HG03575 (cell line): ENCODE measurements at regions not wholly inside any gene's neighbourhood (a gene's known extent, or its start where the extent isn't known, plus 50 kb on each side); places are given as distances from the start of the nearest gene placed in this dataset.
"Not testable (repeated sequence)": the region's sequence is repeated elsewhere in the genome, so short reads cannot be mapped to it uniquely, and the experiment has no call there.

Experiments
- ATAC-seq: cut with Tn5 transposase; IDR thresholded peaks from one replicate; pipeline ENCODE4 v1.9.1; 2021; ENCODE audit not compliant: unreplicated experiment, insufficient number of reproducible peaks, low FRiP score; ENCODE audit errors: extremely low read depth

GRCh38 chr6:152811785-152812184 lies 61.2 kb downstream of the VIP start:
- ATAC-seq, result no peak

DNA sequence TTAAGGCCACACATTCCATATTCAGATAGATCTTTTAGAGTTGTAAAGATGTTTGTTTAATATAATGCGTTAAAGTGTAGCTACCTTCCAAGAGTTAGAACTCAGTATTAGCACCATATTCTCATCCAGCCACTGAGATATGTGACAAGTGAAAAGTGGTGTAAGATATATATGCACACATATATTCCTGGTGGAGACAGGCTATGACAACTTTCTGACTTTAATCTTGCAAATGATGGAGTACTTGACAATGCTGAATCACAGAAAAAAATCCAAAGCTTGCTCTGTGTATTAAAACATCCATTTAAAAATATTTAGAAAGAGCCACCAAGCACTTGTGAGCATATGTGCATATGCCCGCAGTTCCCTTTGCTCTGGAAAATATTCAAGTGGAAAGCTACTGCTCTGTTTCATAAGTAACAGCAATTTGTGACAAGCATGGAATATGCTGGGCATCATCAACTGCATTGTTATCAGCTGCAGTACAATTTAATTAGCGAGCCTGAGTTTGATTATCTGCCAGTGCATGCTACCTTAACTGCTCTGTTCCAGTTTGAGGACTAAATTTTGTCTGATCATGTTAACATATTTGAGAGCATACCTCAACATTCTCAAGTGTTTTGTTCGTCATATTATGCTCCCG lies 64.8 kb downstream of the VIP start:
- ATAC-seq, result no peak

DNA sequence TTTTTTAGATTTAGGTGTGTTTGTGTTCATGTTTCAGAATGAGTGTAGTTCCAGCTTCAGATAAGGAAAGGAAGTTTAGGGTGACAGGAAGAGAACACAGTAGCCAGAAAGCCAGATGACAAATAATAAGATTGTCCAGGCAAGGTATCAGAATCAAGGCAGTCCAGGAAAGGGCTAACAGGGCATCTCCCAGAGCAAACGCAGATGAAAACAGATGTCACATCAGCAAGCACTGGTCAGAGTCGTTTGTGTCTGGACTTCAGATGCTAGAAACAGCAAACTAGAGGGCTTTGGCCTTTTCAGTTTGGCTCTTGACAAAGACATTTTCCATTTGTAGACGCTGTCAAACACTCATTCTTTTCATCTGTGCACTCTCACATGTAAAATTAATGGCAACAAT lies 65.5 kb downstream of the VIP start:
- no peak for ATAC-seq

- no peak for ATAC-seq
Observed at GRCh38 chr6:152821525-152821924, 70.9 kb downstream of the VIP start.

- ATAC-seq, result no peak
Observed at GRCh38 chr6:152824666-152825065, 74.1 kb downstream of the VIP start.

DNA sequence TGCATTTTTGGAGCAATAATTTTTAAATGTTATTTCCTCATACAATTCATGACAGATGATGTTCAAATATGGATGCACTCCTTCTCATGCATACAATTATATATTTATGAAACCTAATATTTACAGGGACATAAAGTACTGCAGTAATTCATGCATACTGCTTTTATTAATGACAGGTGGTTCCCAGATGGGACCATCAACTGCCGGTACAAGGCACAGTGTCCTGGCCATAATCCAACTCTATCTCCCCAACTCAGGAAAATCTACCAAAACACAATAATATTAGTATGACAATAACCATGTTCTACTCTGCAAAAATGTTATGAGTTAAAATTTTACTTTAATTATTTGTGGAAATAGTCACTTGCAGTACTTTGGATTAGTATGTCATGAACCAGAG lies 77.8 kb downstream of the VIP start:
- ATAC-seq, result no peak

DNA sequence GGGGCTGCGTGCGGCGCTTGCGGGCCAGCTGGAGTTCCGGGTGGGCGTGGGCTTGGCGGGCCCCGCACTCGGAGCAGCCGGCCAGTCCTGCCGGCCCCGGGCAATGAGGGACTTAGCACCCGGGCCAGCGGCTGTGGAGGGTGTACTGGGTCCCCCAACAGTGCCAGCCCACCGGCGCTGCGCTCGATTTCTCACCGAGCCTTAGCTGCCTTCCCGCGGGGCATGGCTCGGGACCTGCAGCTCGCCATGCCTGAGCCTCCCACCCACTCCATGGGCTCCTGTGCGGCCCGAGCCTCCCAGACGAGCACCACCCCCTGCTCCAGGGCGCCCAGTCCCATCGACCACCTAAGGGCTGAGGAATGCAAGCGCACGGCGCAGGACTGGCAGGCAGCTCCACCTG lies 83.8 kb downstream of the VIP start:
- ATAC-seq, result not testable (repeated sequence)

DNA sequence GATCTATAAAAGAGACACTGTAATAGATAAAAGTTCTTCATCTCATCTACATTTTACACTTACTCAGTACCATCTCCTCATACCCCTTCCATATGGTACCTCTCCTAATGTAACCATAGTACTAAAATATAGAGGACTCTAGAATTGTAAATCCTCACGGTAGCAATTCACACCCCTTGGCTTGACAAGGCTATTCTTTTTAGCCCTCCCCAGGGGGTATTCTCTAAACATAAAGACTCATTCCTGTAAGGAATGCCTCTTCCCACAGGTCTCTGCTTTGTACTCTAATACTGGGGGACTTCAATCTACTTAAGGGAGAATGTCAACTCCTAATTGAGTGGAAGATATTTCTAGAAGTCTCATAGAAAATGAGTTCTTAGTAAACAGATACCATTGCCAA lies 85.9 kb downstream of the VIP start:
- no peak for ATAC-seq

DNA sequence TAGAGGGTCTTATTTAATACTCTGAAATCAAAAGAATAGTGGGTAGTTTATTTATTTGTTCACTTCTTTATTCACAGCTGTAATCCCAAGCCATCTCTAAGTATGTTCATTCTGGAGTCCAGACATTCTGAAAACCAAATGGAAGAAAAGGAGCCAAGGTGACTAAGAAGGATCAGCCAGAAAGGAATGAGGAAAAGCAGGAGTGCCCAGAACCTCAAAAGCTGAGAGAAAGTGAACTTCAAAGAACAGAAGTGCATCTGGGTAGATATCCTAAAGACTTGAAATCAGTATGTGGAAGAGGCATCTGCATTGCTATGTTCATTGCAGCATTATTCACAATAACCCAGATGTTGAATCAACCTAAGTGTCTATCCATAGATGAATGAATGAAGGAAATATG lies 94.8 kb downstream of the VIP start:
- ATAC-seq, result no peak

- ATAC-seq, result no peak
Observed at GRCh38 chr6:152846825-152847224, 96.2 kb downstream of the VIP start.

DNA sequence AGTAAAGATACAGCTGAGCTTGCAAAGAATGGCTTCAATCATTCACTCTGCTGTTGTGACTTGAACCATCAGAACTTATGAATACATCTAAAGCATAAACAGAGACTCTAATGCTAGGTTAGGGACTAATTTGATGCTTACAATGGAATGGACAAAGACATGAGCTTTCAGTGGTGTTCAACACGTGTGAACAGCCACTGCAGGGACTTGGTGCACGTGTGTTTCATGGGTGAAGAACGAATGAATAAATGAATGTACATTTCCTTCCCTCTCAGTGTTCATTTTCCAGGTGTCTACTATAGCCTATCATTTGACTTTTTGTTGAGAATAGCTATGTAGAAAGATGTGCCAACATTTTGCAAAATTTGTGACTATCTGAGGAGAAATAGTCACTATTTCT lies 98.3 kb downstream of the VIP start:
- no peak for ATAC-seq

DNA sequence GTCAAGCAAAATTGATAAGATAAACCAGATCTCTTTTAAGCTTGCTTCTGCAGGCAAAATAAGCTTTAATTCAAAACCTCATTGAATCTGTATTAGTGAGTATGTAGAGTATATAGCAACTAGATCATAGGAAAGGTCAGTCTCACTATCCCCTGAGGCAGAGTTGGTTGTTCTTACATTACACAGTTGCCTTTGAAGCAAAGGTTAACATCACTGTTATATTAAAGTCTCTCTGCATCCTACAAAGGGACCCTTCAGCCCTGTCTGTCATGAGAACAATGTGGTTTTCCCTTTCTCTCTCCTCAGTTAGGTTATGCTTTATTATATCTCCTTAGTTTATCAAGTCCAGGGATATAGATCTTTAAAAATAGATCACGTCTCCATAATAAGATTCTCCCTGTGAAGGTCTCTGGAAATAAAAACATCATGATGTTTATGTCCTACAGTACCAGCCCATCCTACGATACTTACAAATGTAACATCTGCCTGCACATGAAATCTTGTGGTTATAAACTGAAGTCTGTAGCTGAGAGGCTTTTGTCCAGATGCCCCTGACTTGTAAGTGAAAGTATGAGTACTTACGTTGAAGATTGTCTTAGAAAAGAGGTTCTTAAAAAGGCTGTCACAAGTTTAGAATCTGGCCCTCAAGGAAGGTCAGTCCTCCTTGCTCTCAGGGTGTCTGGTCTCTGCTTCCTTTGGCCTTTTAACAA lies 103.6 kb downstream of the VIP start:
- no peak for ATAC-seq

DNA sequence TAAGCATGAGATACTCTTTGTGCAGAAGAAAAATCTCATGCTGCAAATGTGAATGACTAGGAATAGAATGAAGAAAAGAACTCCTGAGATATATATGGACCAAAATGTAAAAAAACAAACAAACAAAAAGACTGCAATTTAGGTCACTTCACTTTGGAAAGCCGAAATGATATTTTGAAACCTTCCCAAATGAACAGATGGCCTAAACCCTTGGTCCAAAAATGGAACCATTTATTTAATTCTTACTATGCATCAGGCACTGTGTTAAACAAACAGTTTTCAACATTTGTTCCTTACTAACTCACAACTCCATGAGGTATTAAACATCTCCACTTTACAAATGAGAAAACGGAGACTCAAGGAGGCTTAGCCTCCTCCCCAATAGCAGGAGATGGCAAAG lies 107.5 kb downstream of the VIP start:
- no peak for ATAC-seq

DNA sequence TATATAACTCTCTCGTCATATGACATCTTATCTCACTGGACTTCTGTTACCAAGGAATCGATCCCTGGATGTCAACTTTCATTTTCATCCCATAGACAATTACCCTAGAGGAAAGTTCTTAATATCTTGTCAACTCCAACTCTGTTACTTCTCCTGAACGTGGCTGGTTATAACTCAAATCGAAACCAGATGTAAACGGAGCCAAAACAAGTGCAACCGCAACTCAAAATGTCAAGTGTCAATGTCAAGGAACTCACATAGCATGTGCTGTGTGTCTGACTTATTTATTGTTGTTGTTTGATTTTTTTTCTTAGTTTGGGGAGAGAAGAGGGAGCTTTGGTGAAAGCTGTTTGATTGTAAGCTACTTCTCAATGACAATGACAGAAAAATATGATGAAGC lies 108.6 kb downstream of the VIP start:
- ATAC-seq, result no peak

DNA sequence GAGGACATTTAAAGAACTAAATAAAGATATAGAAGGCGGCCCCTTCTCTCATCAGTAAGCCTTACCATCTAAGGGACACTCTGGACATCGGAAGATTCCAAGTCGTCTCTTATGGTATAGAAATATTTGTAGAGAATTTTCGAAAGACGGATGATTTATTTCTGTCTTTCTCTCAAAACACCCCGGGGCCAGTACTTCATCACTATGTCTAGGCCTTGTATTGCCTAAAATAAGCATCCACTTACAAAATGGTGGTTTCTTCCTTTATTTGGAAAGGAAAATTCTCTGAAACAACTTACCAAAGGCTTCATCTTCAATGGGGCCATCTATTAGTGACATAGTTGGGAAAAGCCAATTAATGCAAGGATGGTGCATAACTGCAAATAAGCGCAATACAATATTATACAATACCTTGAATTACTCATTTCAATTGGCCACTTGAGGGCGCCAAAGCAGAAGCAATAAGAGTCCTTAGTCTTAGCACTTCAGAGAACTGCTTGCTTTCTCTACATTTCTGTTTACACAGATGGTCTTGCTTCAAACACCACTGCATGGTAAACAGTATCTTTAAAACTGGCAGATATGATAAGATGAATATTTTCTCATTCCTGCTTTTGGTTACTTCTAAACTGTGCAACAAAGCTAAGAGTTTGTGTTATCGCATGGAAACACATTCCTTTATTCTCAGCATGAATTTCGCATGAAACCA lies 113.2 kb downstream of the VIP start:
- peak; percentile 71 for ATAC-seq

- ATAC-seq, result no peak
Observed at GRCh38 chr6:152874267-152874666, 108.6 kb downstream of the FBXO5 start.

DNA sequence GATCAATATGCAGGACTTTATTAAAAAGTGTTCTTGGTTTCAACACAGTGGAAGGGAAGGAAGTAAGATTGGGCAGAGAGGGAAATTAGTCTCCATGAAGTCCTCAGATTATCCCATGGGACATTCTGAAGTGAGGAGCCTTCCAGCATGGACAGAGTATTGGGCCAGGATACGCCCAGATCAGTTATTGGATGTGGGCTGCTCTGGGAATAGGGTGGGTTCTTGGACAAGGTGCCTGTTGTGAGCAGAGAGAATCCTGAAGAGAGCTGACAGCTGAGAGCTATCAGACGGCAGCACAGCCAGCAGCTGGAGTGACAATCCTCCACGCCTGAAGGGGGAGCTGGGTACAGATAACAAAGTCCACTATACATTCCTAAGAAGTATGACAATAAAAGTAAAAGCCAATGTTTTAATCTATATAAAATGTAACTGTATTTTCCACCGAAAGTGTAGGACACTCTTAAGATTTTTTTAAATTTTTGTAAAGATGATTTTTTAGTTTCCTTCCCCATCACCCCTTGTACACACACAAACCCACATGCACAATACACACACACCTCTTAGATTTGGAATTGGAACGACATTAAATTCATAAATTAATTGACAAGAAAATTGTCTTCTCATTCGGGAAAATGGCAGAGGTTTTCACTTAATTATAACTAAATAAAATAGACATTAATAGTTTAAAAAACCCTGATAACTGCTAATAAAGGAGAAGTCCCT lies 107.8 kb downstream of the FBXO5 start:
- ATAC-seq, result no peak

- ATAC-seq, result no peak
Observed at GRCh38 chr6:152879681-152880080, 103.2 kb downstream of the FBXO5 start.

DNA sequence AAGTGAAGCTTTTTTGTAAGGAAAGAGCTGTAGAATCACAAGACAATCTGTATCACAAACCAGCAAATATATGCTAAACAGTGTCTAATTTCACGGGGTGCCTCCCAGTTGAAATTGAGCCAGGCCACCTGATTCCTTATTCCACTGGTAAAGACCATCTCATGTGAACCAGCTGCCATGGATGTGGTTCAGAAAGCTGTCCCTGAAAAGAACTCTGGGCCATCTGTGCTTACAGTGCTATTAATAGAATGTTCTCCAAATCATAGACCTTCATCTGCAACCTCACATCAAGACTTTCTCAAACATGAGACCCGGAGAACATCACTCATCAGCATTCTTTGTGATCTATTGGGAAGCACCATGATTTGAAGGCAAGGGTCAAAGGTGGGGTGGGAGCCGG lies 89.7 kb downstream of the FBXO5 start:
- ATAC-seq, result no peak

- ATAC-seq, result no peak
Observed at GRCh38 chr6:152896923-152897322, 85.9 kb downstream of the FBXO5 start.
